ENCODE measurements at regions not wholly inside any gene's neighbourhood (a gene's known extent, or its start where the extent isn't known, plus 50 kb on each side); places are given as distances from the start of the nearest gene placed in this dataset.
"Not testable (repeated sequence)": the region's sequence is repeated elsewhere in the genome, so short reads cannot be mapped to it uniquely, and the experiment has no call there.

DNA sequence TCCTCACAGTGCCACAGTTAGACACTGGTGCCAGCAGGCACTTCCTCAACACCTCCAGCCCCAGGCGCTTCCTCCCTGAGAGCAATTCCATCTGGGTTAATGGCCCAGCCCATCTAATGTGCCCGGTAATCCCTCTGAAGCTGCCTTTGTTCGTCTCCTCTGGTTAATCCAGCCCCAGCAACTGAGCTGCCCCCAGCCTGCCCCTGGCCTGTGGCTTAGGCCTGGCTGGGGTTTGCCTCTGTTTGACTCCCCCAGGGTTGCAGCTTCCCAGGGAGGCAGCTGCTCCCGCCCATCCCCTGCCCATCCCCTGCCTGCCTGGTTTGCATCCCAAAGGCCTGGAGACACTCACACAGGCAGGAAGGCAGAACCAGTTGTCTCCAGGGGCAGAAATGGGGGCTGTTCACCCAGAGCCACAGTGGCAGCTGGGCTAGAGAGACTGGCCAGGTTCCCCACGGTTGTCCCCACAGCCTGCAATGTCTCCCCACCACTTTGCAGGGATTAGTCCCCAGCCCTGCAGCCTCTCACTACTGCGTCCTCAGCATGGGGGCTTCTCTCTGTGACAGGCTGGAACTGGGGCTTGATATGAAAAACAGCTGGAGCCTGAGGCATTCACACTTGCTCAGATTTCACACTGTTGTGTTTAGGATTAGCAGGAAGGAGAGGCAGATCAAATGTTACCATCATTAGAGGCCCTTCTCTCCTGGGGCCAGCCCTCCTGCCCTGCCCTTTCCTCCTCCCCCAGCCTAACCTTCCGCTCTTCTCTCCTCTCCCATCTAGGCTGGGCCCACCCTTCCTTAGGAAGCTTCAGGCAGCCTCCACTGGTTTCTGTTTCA, 120.2 kb downstream of the TLR5 start:
- peak; percentile 65 for DNase-seq (ENCODE audit: low spot score)

DNA sequence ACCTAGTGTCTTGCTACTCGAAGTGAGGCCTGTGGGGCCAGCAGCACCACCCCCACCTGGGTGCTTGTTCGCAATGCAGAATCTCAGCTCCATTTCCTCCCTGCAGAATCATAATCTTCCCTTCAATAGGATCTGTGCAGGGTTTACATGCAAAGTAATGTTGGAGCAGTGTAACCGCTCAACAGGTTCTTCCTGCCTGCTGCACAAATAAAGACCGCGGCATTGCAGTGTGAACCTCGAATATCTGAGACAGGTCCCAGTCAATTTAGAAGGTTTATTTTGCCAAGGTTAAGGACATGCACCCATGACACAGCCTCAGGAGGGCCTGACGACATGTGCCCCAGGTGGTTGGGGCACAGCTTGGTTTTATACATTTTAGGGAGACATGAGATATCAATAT, 119.2 kb downstream of the TLR5 start:
- DNase-seq (ENCODE audit: low spot score): no peak

DNA sequence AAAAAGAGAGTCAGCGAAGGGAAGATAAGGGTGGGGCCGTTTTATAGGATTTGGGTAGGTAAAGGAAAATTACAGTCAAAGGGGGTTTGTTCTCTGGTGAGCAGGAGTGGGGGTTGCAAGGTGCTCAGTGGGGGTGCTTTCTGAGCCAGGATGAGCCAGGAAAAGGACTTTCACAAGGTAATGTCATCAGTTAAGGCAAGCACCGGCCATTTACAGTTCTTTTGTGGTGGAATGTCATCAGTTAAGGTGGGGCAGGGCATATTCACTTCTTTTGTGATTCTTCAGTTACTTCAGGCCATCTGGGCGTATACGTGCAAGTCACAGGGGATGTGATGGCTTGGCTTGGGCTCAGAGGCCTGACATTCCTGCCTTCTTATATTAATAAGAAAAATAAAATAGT, 118.6 kb downstream of the TLR5 start:
- DNase-seq (ENCODE audit: low spot score): not testable (repeated sequence)

DNA sequence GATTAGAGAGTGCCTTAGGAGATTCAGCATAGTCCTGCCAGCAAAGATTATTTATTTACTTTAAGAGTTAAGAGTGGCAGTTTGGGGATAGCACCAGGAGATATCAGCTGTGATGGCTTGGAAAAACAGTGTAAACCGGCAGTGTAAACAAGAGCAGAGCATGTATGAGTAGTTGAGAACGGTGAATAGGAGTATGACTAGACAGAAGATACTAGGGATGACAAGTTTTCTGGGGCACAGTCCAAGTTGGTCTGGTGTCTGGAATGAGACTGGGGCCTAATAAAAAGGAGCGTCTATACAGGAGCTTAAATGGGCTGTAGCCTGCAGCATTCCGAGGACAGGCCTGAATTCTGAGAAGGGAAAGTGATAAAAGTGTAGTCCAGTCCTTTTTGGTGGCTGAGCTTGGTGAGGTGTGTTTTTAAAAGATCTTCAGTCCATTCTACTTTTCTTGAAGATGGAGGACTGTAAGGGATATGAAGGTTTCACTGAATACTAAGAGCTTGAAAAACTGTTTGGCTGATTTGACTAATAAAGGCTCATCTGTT, 117.8 kb downstream of the TLR5 start:
- peak; percentile 52 for DNase-seq (ENCODE audit: low spot score)

DNA sequence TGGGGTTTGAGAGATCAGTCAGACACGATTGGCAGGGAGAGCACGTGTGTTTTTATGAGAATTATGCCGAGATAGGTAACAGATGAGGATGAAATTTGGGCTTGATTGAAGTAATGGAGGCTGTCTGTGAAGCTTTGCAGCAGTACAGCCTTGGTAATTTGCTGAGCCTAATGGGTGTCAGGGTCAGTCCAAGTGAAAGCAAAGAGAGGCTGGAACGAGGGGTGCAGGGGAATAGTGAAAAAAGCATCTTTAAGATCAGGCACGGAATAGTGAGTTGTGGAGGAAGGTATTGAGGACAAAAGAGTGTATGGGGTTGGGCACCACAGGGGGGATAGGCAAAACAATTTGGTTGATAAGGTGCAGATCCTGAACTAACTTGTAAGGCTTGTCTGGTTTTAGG, 116.4 kb downstream of the TLR5 start:
- DNase-seq (ENCODE audit: low spot score): not testable (repeated sequence)

DNA sequence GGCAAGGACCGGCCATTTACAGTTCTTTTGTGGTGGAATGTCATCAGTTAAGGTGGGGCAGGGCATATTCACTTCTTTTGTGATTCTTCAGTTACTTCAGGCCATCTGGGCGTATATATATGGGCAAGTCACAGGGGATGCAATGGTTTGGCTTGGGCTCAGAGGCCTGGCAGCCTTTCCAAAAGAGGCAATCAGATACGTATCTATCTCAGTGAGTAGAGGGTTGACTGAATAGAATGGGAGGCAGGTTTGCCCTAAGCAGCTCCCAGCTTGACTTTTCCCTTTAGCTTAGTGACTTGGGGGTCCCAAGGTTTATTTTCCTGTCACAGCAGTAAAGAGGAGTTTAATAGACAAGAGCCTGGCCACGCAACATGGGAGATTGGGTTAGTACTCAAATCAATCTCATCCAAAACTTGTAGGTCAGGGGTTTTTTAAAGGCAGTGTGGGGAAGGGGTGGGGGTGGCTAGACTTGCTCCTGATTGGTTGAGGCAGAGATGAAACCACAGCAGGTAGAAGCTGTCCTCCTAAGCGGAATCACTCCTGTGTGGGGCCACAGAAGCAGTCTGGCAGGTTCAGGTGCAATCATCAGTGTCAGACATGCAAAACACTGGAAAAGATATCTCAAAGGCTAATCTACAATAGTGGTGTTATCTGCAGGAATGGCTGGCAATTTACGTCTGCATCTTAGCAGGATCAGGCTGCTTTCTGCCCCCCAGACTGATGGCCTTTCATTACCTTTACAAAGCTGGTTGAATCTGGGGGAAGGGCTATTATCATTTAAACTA, 112.9 kb downstream of the TLR5 start:
- no peak for DNase-seq (ENCODE audit: low spot score)

DNA sequence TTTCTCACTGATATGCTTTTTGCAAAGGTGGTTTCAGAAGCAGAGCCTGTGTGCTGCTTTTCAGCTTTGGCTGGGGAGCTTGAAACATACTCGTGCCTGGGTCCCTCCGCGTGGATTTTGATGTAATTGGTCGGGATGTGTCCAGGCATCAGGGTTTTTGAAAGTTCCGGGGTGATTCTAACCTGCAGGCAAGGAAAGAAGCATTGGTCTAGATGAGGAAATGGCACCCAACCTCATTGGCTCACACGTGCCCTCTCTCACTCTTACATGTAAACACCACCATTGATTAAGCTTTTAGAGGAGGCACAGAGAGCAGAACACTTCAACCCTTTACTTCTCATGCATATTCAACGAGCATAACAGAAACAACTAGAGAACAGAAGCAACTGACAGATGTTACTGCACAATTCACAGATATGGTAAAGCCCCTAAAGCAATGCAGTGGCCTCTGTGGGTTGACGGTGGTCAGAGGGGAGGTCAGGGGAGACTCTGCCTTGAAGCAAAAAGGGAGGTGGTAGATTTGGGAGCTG, 112.1 kb downstream of the TLR5 start:
- no peak for DNase-seq (ENCODE audit: low spot score)

DNA sequence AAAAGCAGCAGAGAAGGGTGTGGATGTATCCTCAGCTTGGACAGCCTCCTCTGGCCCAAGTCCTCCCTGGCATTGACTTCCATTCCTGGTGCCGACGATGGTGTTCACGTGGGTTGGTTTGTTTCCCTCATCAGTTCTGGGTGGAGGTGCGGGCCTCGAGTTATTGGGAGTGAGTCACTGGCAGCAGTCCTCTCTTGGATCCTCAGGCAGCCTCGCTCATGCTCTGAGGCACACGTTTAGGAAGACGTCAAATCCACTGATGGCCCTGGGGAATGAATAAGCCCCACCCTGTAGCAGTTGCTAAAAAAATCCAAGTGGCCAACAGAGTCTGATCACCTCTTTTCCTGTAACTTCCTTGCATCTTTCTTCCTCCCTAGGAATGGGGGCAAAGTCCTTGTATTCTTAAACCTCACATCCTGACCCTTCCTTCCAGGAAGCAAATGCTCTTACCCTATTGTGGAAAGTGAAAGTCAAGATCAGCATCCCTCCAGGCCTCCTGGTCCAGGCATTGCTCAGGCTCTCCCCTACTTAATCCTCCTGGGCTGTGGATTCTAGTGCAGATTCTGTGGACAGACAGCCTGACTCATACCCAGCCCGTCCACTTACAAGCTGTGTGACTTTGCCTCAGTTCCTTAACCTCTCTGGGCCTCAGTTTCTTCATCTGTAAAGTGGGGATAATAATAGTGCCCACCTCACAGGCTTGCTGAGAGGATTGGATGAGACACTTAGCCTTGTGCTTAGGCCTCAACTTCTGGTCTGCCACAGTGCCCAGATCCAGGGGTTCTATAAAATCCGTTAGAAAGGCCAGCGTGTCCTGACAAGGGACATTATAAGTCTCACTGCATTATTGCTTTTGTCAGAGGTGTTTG, 111.1 kb downstream of the TLR5 start:
- peak; percentile 89 for DNase-seq (ENCODE audit: low spot score)

DNA sequence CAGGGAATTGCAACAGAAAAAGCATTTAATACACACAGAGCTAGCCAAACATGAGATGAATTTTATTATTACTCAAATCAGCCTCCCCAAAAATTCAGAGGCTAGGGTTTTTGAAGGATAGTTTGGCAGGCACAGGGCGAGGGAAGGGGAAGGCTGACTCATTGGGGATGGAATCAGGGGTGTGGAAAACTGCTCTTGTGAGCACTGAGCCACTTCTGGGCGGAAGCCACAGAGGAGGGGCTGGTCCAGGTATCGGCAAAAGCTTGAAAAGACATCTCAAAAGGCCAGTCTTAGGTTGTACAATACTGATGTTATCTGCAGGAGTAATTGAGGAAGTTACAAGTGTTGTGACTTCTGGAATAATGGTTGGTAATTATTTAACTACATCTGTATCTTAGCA, 109.4 kb downstream of the TLR5 start:
- no peak for DNase-seq (ENCODE audit: low spot score)

DNA sequence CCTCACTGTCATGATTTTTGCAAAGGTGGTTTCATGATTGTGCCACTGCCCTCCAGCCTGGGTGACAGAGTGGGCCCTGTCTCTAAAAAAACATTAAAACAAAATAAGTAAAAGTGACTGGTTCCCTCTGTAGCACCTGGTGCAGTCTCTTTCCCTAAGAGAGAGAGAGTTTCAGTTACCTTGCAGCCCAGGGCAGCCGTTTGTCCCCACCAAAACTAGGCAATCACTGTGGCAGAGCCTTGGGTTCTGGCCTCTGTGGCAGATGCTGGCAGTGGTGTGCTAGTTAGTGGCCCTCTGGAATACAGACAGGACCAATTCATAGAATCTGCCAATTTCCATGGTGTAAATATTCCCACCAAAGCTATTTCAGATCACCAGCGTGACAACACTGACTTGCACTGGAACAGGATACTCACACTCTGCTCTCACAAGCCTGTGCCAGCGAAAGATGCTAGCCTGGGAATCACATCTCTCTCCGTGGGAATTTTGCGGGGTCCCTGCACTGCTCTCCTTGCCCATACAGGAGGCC, 108.7 kb downstream of the TLR5 start:
- no peak for DNase-seq (ENCODE audit: low spot score)

DNA sequence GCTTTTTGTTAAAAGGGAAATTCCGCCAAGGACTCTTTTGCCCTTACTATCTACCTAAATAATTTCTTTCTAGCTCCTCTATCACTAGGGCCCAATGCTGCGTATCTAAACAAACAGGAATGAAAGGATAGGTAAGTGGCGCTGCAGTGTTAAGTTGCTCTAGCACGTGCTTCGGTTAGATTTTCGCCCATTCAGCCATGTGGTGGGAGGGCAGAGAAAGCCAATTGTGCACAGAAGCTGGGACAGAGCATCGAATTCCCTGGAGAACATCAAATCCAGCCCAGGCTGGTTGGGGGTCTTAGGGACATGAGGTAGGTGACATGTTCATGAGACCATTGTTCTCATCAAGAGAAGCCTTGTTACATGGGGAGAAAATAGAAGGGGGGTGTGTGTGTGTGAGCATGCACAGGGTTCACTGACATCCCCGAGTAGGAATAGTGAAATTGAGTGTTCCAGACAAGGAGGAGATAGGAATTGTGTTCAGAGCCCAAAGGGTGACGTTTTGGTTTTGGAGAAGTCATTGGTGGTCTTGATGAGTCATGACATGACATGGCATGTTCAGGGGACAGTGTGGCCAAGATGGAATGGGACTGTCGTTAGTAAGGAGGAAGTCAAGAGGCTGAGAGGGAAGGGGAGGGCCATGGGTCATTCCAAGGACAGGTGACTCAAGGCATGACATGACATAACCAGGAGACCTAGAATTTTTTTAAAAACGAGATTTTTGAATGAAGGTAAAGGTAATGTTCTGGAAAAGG, 107.1 kb downstream of the TLR5 start:
- DNase-seq (ENCODE audit: low spot score): no peak

DNA sequence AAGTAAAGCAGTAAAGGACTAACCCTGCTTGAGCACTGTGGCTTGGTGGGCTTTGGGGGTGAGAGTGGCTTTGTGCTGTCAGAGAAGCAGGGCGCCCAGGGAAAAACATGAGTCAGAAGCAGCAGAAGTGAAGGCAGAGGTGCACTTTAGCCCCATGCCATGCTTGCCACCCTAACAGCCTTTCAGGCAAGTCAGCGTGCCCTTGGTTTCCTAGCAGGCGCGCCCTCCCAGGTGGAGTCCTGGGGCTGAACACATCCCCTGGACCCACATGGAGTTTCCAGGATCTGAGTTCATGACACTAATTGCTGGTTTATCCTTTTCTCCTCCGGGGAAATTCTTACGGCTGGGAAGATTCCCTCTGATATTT, 106.6 kb downstream of the TLR5 start:
- DNase-seq (ENCODE audit: low spot score): no peak

DNA sequence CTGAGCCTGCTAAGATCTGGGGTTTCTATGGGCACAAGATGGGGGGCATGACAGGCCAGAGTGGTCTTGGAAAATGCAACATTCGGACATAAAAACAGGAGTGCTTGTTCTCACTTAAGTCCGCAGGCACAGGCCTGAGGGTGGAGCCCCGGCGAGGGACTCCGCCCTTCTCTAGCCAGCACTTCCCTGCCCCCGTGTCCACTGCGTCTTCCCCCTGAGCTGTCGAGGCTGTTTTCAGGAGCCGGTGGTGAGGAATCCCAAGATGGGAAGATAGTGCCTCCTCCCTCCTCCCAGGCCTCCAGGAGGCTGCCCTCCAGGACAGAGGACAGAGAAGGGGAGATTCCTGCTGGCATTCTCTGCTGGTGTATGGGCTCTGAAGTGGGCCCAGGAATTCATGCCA, 105.2 kb downstream of the TLR5 start:
- no peak for DNase-seq (ENCODE audit: low spot score)

DNA sequence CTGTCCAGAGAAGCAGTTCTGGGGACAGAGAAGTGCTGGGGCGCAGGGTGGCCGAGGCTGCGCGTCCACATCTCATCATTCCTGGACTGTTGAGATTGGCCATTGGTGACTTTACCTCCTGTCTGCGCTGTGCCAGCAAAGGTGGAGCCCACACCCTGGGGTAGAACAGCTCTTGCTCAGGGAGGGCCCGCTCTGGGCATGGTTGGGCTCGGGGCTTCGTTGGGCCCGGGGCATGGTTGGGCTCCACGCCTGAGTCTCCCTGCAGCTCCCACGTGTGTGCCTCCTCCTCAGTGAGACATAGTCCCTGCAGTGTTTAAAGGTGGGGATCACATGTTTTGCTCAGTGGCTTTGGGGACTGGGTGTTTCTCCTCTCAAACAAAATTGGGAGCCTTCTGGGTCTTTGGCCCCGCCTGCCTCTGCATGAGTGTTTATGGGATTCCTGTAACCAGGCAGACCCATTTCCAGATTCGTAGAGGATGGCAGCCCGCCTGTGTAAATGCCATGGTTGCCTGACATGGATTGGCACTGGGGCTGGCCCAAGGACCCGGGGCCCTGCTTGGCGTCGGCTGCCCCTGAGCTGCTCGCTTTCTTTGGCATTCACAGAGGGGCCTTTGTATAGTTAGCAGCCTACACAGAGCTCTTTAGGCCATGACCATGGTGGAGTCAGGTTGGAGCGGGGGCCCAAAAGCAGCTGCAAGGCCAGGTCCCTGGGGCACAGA, 104.6 kb downstream of the TLR5 start:
- DNase-seq (ENCODE audit: low spot score): no peak

DNA sequence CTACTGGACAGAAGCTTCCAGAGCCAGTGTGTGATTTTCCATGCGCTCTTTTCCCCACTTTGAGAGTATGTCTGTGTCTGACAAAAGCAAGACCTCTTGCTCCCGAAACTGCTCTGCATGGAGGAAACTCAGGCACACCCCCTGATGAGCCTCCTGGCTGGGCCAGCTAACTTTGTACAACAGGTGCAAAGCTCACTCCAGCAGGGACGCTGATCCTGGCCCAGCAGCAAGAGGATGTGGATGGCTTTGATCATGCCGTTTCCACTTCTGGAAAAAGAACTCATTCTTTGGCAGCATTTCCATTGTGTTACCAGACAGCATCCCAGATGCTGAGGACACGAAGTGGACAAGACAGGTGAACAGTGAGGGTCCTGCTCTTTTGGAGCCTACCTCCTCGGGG, 103.1 kb downstream of the TLR5 start:
- no peak for DNase-seq (ENCODE audit: low spot score)

DNA sequence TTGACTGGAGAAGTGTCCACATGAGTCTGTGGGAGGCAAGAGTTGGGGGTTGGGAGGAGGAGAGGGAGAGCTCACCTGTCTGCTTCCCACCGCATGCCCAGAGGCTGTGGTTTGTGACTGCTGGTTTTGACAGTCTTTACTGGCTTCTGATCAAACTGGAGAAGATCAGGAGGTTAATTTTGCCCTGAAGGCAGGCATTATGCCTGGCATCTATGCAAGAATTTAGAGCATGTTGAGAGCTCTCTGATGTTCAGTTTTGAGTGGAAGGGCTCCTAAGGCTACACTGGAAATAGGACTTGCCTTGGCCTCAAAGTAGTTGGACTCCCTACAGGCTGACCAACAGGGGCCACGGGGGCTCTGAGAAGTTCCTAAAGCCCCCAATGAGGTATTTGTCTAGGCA, 101.6 kb downstream of the TLR5 start:
- DNase-seq (ENCODE audit: low spot score): no peak

DNA sequence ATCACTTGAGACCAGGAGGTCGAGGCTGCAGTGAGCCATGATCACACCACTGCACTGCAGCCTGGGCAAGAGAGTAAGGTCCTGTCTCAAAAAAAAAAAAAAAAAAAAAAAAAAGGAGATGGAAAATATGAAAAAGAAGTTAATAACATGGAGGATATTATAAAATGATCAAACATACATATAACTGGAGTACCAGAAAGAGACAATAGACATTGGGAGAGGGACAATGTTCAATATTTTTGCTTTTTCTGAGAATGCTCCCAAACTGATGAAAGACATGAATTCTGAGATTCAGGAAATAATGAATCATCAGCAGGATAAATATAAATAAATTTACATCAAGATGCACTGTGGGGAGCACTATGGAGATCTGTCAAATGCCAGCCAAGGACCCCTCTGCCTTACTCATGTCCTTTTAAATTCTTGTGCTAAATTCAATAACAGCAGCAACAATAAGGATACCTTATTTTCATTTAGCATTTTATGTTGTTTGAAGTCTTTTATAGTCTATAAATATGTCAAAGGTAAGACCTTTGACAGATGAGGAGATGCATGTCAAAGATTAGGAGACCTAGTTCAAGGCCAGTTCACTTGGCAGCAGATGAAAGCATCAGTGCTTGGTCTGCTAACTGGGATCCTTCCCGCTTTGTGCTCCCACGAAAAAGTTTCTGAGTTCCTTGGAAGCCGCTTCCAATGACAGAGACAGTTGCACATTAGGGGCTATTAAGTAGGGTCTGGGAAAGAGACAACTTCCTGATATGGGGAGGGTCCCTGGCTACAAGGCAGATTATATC, 97.7 kb downstream of the TLR5 start:
- DNase-seq (ENCODE audit: low spot score): no peak

DNA sequence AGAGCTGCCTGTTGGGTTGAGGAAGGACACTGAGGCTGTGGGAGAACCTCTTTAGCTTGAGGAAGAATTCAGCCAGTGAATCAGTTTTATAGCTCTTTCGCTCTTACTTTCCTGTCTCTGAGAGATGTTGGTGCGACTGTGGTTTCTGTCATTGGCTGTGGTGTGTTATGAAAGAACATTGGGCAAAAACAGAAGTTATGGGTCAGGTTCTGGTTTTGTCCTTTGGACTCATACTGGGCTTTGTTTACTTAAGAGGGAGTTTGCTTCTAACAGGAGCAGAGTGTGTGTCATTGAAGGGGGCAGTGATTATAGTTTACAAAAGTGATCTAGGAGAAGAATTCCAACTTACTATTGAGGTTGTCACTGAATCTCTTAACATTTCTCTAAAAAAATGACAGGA, 97.0 kb downstream of the TLR5 start:
- no peak for DNase-seq (ENCODE audit: low spot score)

DNA sequence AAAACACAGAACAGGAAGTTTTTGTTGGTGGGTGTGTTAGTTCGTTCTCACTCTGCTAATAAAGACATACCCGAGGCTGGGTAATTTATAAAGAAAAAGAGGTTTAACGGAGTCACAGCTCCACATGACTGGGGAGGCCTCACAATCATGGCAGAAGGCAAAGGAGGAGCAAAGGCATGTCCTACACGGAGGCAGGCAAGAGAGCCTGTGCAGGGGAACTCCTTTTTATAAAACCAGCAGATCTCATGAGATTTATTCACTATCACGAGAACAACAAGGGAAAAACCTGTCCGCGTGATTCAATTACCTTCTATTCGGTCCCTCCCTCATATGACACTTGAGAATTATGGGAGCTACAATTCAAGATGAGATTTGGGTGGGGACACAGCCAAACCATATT, 96.6 kb downstream of the TLR5 start:
- DNase-seq (ENCODE audit: low spot score): not testable (repeated sequence)
